ENCODE measurements at regions not wholly inside any gene's neighbourhood (a gene's known extent, or its start where the extent isn't known, plus 50 kb on each side); places are given as distances from the start of the nearest gene placed in this dataset.

DNA sequence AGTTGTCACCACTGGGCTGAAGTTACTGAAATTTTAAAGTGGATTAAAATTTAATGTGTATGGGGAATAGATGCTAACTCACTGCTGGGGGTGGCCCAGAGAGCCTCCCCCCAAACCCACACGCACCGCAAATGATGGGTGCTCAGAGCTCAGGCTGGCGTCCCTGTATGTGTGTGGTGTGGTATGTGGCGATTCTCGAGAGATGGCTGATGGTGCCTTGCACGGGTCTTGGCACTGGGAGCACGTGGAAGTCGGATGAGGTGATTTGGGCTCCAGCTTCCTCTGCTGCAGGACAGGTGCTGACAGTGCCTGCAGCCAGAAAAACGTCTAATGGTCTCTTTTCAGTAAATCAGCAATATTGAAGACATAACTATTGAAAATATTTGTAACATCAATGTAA lies 1473.3 kb downstream of the TBC1D22A start:
- no peak overlapping the region for H2AFZ ChIP-seq (ENCODE audit: low read length)
- H3K27ac ChIP-seq (ENCODE audit: low read length): no peak overlapping the region
- ATAC-seq (no peak), DNase-seq (no peak)
- no peak overlapping the region for H3K4me2 ChIP-seq (ENCODE audit: low read length)
- H4K20me1 ChIP-seq (ENCODE audit: low read length): no peaks in the 10 kb centered on the region
- H3F3A ChIP-seq (ENCODE audit: low read length, unreplicated experiment): no peaks in the 10 kb centered on the region
- no peak overlapping the region for H3K4me3 ChIP-seq (ENCODE audit: low read length)
- no peaks in the 10 kb centered on the region for H3K27me3 ChIP-seq (ENCODE audit: low read length)
- no peaks in the 10 kb centered on the region for H3K4me1 ChIP-seq (ENCODE audit: insufficient read depth, low read length)
- H3K9me2 ChIP-seq (replicated peaks; ENCODE audit: low read length): no peaks in the 10 kb centered on the region
- POLR2A ChIA-PET (ENCODE audit: unreplicated experiment): no interaction called here
- no peak overlapping the region for H3K9ac ChIP-seq (ENCODE audit: low read length)
- no TSS peak for BruUV-seq (replicated peaks)
- H3K9me3 ChIP-seq (ENCODE audit: low read length): no peaks in the 10 kb centered on the region
- intact Hi-C loops (cut with micrococcal nuclease): no loop called here
- no peaks in the 10 kb centered on the region for H3K36me3 ChIP-seq (ENCODE audit: low read depth, low read length)
- CTCF ChIA-PET: no interaction called here
- H3K79me2 ChIP-seq (ENCODE audit: low read length): no peaks in the 10 kb centered on the region
- TF ChIP-seq, protein P1, sequence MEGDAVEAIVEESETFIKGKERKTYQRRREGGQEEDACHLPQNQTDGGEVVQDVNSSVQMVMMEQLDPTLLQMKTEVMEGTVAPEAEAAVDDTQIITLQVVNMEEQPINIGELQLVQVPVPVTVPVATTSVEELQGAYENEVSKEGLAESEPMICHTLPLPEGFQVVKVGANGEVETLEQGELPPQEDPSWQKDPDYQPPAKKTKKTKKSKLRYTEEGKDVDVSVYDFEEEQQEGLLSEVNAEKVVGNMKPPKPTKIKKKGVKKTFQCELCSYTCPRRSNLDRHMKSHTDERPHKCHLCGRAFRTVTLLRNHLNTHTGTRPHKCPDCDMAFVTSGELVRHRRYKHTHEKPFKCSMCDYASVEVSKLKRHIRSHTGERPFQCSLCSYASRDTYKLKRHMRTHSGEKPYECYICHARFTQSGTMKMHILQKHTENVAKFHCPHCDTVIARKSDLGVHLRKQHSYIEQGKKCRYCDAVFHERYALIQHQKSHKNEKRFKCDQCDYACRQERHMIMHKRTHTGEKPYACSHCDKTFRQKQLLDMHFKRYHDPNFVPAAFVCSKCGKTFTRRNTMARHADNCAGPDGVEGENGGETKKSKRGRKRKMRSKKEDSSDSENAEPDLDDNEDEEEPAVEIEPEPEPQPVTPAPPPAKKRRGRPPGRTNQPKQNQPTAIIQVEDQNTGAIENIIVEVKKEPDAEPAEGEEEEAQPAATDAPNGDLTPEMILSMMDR (conservative IDR thresholded peaks at IDR 0.05; ENCODE audit: low read depth, low read length): no peak
- TF ChIP-seq EZH2phosphoT487 (IDR thresholded peaks at IDR 0.05; ENCODE audit: borderline replicate concordance, low read length) (no peak), EZH2 (IDR thresholded peaks at IDR 0.05; ENCODE audit: low read length, unreplicated experiment) (no peak)

DNA sequence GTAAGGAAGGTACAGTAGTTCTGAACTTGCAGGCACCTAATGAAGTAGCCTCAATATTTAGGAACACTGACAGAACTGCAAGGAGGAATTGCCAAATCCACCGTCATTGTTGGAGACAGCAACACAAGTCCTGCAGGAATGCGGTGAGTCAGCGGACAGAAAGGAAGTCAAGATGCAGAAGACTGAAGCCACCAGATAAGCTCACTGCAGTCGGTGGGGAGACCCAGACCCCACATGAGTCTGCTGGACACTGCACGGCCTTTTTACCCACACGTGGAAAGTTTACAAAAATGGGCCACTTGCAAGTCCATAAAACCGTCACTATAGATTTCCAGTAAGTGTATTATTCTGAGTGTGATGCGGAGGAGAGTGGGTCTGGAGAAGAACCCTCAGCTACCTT lies 1471.6 kb downstream of the TBC1D22A start:
- H3F3A ChIP-seq (ENCODE audit: low read length, unreplicated experiment): no peaks in the 10 kb centered on the region
- no peak overlapping the region for H3K9ac ChIP-seq (ENCODE audit: low read length)
- no peaks in the 10 kb centered on the region for H3K9me2 ChIP-seq (replicated peaks; ENCODE audit: low read length)
- no peaks in the 10 kb centered on the region for H3K4me1 ChIP-seq (ENCODE audit: insufficient read depth, low read length)
- no peak overlapping the region for H3K4me3 ChIP-seq (ENCODE audit: low read length)
- H3K27ac ChIP-seq (ENCODE audit: low read length): no peak overlapping the region
- H2AFZ ChIP-seq (ENCODE audit: low read length): no peak overlapping the region
- DNase-seq: peak; percentile 6
- no peaks in the 10 kb centered on the region for H3K27me3 ChIP-seq (ENCODE audit: low read length)
- no peak for ATAC-seq
- H3K79me2 ChIP-seq (ENCODE audit: low read length): no peaks in the 10 kb centered on the region
- intact Hi-C loops (cut with micrococcal nuclease): no loop called here
- TF ChIP-seq, protein P1 (conservative IDR thresholded peaks at IDR 0.05; ENCODE audit: low read depth, low read length): no peak
- H3K9me3 ChIP-seq (ENCODE audit: low read length): no peaks in the 10 kb centered on the region
- H4K20me1 ChIP-seq (ENCODE audit: low read length): no peaks in the 10 kb centered on the region
- H3K36me3 ChIP-seq (ENCODE audit: low read depth, low read length): no peaks in the 10 kb centered on the region
- BruUV-seq (replicated peaks): no TSS peak
- POLR2A ChIA-PET (ENCODE audit: unreplicated experiment): no interaction called here
- H3K4me2 ChIP-seq (ENCODE audit: low read length): no peak overlapping the region
- CTCF ChIA-PET: no interaction called here

DNA sequence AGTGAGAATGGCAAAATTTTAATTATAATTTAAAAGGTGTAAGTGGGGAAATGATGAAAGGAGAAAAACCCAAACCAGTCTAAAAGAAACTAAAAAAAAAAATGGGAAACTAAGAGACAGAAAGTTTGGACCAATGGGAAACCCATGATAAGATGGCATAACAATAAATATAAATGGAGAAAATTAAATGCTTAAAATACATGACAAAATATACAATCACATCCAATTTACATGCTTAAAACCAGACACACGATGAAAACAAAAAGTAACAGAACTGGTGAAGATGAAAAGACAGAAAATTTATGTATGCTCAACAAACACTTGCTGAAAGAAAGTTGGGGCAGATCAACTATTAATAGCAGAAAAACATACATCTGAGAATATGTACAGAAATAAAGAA lies 1471.1 kb downstream of the TBC1D22A start:
- CTCF ChIA-PET: no interaction called here
- no peak overlapping the region for H3K4me3 ChIP-seq (ENCODE audit: low read length)
- H3K79me2 ChIP-seq (ENCODE audit: low read length): no peaks in the 10 kb centered on the region
- no peak overlapping the region for H3K9ac ChIP-seq (ENCODE audit: low read length)
- no peaks in the 10 kb centered on the region for H3K27me3 ChIP-seq (ENCODE audit: low read length)
- ATAC-seq: no peak
- H3F3A ChIP-seq (ENCODE audit: low read length, unreplicated experiment): no peaks in the 10 kb centered on the region
- no TSS peak for BruUV-seq (replicated peaks)
- no peaks in the 10 kb centered on the region for H3K4me1 ChIP-seq (ENCODE audit: insufficient read depth, low read length)
- no peak overlapping the region for H3K4me2 ChIP-seq (ENCODE audit: low read length)
- no peaks in the 10 kb centered on the region for H3K9me2 ChIP-seq (replicated peaks; ENCODE audit: low read length)
- H3K9me3 ChIP-seq (ENCODE audit: low read length): no peaks in the 10 kb centered on the region
- no peaks in the 10 kb centered on the region for H4K20me1 ChIP-seq (ENCODE audit: low read length)
- no peaks in the 10 kb centered on the region for H3K36me3 ChIP-seq (ENCODE audit: low read depth, low read length)
- intact Hi-C loops (cut with micrococcal nuclease): no loop called here
- POLR2A ChIA-PET (ENCODE audit: unreplicated experiment): no interaction called here
- TF ChIP-seq EZH2phosphoT487 (IDR thresholded peaks at IDR 0.05; ENCODE audit: borderline replicate concordance, low read length): no peak
- no peak for TF ChIP-seq EZH2 (IDR thresholded peaks at IDR 0.05; ENCODE audit: low read length, unreplicated experiment)
- TF ChIP-seq, protein P1 (conservative IDR thresholded peaks at IDR 0.05; ENCODE audit: low read depth, low read length): no peak
- DNase-seq: no peak
- no peak overlapping the region for H3K27ac ChIP-seq (ENCODE audit: low read length)
- no peak overlapping the region for H2AFZ ChIP-seq (ENCODE audit: low read length)

Measured in PC-3 (cell line).